Lower leg skin (tissue), 3 donors: ENCODE measurements at regions not wholly inside any gene's neighbourhood (a gene's known extent, or its start where the extent isn't known, plus 50 kb on each side); places are given as distances from the start of the nearest gene placed in this dataset.

ENCODE experiments used
- CTCF ChIP-seq, 3 donors: fragments of 450-650 bp; IDR thresholded peaks; one replicate each; pipeline ENCODE4 v1.5.1; 2016; ENCODE audit warnings: antibody characterized with exemption in 3 of 3, mild to moderate bottlenecking in 3 of 3, moderate library complexity in 2 of 3
- POLR2A ChIP-seq, 2 donors: fragments of 450-650 bp; IDR thresholded peaks; one replicate each; pipeline ENCODE4 v1.6.1; 2016 to 2017; ENCODE audit warnings: antibody characterized with exemption in 2 of 2, mild to moderate bottlenecking in 1 of 2, moderate library complexity in 1 of 2

DNA sequence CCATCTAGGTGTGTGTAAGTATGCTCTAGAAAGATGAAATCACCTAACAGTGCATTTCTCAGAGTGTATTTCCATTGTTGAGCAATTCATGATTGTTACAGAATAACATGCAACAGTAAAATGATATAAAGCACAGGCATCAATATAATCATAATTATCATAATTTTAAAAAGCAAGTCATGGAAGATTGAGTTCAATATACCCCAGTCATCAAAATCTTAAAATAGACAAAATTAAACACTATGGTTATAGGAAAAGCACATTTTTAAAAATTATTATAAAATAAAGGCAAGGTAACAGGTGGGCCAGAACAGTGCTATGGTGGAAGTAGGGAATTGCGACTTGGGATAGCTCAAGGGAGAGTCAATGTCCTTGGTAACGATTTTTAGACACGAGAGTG, 555.4 kb upstream of the VRK2 start:
- TF ChIP-seq CTCF (IDR thresholded peaks at IDR 0.05), result no peak
- TF ChIP-seq POLR2A (IDR thresholded peaks at IDR 0.05), result no peak
